Retinal pigment epithelial cell (primary cell): ENCODE measurements at regions not wholly inside any gene's neighbourhood (a gene's known extent, or its start where the extent isn't known, plus 50 kb on each side); places are given as distances from the start of the nearest gene placed in this dataset.
"Not testable (repeated sequence)": the region's sequence is repeated elsewhere in the genome, so short reads cannot be mapped to it uniquely, and the experiment has no call there.

Source experiments
- DNase-seq: peaks from one replicate; pipeline ENCODE4 v3.0.0-alpha.2; 2010; ENCODE audit warnings: low read depth
- H3K4me3 ChIP-seq: 2 replicates; pipeline ENCODE4 v1.5.1; 2011; ENCODE audit warnings: mild to moderate bottlenecking, low read length, control low read depth, moderate library complexity
- TF ChIP-seq, protein P1 (sequence below): conservative IDR thresholded peaks from 2 replicates; pipeline ENCODE4 v1.5.1; 2011; ENCODE audit warnings: low read depth, low read length, control low read depth, inconsistent platforms

GRCh38 chr9:65400886-65401285 is 115.9 kb upstream of the FOXD4L5 start:
- DNase-seq: no peak
- TF ChIP-seq, protein P1, sequence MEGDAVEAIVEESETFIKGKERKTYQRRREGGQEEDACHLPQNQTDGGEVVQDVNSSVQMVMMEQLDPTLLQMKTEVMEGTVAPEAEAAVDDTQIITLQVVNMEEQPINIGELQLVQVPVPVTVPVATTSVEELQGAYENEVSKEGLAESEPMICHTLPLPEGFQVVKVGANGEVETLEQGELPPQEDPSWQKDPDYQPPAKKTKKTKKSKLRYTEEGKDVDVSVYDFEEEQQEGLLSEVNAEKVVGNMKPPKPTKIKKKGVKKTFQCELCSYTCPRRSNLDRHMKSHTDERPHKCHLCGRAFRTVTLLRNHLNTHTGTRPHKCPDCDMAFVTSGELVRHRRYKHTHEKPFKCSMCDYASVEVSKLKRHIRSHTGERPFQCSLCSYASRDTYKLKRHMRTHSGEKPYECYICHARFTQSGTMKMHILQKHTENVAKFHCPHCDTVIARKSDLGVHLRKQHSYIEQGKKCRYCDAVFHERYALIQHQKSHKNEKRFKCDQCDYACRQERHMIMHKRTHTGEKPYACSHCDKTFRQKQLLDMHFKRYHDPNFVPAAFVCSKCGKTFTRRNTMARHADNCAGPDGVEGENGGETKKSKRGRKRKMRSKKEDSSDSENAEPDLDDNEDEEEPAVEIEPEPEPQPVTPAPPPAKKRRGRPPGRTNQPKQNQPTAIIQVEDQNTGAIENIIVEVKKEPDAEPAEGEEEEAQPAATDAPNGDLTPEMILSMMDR: no peak
- H3K4me3 ChIP-seq: no peak overlapping the region

DNA sequence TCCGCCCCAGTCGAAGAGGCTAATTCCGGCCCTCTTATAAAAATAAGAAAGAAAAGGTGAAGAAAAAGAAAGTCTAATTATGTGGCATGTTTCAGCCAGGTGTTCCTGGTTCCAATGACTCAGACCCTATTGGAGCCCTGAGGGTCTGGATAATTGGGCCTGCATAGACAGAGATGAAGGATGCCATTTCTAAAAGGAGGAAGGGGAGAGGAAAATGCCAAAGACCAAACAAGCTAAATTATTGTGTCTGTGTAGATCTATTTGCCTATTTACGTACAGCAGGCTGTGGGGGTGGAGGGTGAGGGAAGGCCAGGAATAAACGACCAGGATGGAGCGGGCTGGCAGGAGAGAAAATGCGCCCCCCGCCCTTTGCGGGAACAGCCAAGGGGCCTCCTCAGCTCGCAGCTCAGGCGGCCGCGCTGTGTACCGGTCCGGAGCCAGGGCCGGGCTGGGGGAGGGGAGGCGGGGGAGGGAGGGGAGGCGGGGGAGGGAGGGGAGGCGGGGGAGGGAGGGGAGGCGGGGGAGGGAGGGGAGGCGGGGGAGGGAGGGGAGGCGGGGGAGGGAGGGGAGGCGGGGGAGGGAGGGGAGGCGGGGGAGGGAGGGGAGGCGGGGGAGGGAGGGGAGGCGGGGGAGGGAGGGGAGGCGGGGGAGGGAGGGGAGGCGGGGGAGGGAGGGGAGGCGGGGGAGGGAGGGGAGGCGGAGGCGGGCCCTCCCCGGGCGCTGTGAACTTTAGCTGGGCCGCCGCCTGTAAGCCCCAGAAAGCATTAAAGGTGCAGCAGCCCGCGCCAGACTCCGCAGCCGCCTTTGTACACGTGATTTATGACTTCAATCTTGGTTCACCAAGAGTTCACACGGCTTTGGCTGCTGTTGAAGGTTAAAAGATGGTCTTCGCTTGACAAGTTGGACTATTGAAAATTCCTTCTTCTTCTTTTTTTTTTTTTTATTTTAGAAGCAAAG is 113.0 kb upstream of the FOXD4L5 start:
- not testable (repeated sequence) for DNase-seq, H3K4me3 ChIP-seq

DNA sequence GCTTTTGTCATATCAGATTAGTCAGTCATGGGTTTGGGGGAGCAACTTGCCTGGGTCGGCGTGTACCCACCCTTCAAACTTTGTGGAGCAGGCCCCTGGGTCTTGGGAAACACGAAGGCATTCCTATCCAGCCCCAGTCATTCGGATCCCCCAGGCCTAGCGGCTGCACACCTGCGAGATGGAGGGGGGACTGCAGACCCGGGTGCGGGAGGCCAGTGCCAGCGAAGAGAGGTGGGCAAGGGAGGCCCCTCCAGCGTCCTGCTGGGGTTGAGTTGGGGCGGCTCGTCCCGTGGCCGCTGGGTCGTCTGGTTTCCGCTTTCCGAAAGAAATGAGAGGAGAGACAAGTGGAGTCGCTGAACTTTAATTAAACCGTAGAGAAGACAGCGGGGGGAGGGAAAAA is 112.2 kb upstream of the FOXD4L5 start:
- not testable (repeated sequence) for DNase-seq, H3K4me3 ChIP-seq

- H3K4me3 ChIP-seq: not testable (repeated sequence)
These were observed 111.6 kb upstream of the FOXD4L5 start for GRCh38 chr9:65396601-65397000.

DNA sequence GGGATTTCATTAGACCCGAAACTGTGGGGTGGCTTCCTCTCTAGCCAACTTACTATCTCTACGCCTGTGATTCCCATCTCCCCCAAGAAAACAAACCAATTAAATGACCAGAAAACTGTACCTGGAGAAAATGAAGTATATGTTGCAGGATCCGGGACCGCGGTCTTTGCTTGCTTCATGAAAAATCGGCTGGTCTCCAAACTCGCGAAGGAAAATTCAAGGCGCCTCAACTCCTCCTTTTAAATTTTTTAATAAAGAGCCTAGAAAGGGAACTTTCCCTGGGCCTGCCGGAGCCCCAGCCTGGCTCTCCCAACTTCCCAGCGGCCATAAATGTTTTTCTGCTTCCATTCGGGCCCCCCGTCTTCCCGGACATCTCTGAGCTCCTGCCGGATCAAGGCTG is 110.8 kb upstream of the FOXD4L5 start:
- not testable (repeated sequence) for DNase-seq, H3K4me3 ChIP-seq

More at GRCh38 chr9:65396601-65397000, 111.6 kb upstream of the FOXD4L5 start:
- not testable (repeated sequence) for DNase-seq

DNA sequence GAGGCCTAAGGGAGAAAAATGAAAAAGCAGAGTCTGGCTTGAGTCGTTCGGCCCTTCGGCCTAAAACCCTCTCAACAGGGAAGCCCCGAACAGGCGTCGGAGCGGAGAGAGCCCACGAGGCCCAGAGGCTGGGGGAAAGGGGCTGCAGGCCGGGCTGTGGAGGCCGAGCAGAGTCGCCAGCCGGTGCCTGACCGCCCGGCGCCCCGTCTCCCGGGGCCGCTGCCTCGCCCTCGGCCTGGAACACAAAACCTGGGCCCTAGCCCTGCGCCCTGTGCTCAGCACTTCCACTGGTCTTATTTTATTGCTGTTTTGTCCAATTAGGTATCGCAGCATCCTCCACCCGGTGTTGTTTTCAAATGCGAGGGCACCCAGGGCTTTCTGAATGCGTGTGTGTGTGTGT is 110.1 kb upstream of the FOXD4L5 start:
- H3K4me3 ChIP-seq, DNase-seq: not testable (repeated sequence)

DNA sequence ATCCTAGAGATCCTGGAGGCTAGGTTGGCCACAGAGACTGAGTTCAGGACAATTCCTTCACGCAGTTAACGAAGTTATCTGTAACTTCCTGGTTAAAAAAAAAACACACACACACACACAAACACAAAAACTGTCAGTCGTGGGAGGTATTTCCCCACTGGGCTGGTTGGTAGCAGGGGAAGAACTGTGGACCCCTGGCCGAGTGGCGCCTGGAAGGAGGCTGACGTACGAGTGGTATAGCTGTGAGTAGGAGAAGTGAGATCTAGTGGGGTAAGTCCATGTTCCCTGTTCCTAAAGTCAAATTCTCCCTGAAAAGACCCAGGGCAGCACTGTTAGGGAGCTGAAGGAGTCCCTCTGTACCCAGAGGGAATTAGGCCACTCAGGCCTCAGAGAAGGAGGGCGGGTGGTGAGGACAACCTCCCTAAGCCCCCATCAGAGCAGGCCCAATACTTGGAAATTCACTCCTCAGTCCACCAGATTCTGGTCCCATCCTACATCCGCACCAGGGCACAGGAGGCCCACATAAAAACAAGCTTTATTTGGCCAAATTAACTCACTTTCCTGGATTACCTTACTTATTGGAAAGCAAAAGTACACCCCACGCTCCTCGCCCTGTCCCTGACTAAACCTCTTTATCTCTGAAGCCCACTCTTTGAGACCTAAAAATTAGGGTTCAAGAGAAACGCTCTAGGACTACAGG is 108.3 kb upstream of the FOXD4L5 start:
- DNase-seq, H3K4me3 ChIP-seq: not testable (repeated sequence)

GRCh38 chr9:65392611-65393010 is 107.6 kb upstream of the FOXD4L5 start:
- not testable (repeated sequence) for DNase-seq, H3K4me3 ChIP-seq

GRCh38 chr9:65389710-65390109 is 104.7 kb upstream of the FOXD4L5 start:
- H3K4me3 ChIP-seq, DNase-seq: not testable (repeated sequence)

GRCh38 chr9:65389216-65389615 is 104.2 kb upstream of the FOXD4L5 start:
- H3K4me3 ChIP-seq, DNase-seq: not testable (repeated sequence)

GRCh38 chr9:65386699-65387098 is 101.7 kb upstream of the FOXD4L5 start:
- peak; percentile 32 for DNase-seq
- peak overlapping the region; percentile 49 for H3K4me3 ChIP-seq

- not testable (repeated sequence) for H3K4me3 ChIP-seq, DNase-seq
These were observed 101.2 kb upstream of the FOXD4L5 start for GRCh38 chr9:65386191-65386590.

- DNase-seq, H3K4me3 ChIP-seq: not testable (repeated sequence)
These were observed 100.6 kb upstream of the FOXD4L5 start for GRCh38 chr9:65385655-65386024.

- not testable (repeated sequence) for H3K4me3 ChIP-seq, DNase-seq
These were observed 100.0 kb upstream of the FOXD4L5 start for GRCh38 chr9:65384759-65385654.

GRCh38 chr9:65384066-65384465 is 99.1 kb upstream of the FOXD4L5 start:
- H3K4me3 ChIP-seq, DNase-seq: not testable (repeated sequence)

GRCh38 chr9:65383646-65384045 is 98.6 kb upstream of the FOXD4L5 start:
- not testable (repeated sequence) for DNase-seq, H3K4me3 ChIP-seq

GRCh38 chr9:65382701-65383318 is 97.8 kb upstream of the FOXD4L5 start:
- DNase-seq, H3K4me3 ChIP-seq: not testable (repeated sequence)
